GM12891 (cell line): ENCODE measurements at regions not wholly inside any gene's neighbourhood (a gene's known extent, or its start where the extent isn't known, plus 50 kb on each side); places are given as distances from the start of the nearest gene placed in this dataset.
"Not testable (repeated sequence)": the region's sequence is repeated elsewhere in the genome, so short reads cannot be mapped to it uniquely, and the experiment has no call there.

Experiments used
- DNase-seq: peaks from one replicate; pipeline ENCODE4 v3.0.0; 2011; ENCODE audit warnings: low spot score; ENCODE audit not compliant: insufficient read length
- FAIRE-seq: peaks from 2 replicates; lab custom pipeline; 2011; peaks lifted over from hg19 to GRCh38; lab: Jason Lieb, UNC
- PAX5 ChIP-seq: IDR thresholded peaks from 2 replicates; pipeline ENCODE4 v1.6.1; 2011; ENCODE audit warnings: low read length, moderate library complexity, mild to moderate bottlenecking; ENCODE audit not compliant: insufficient read depth, severe bottlenecking
- POLR2A ChIP-seq: IDR thresholded peaks from 2 replicates; pipeline ENCODE4 v1.6.1; 2011; ENCODE audit warnings: low read depth, low read length, control low read depth
- POLR2AphosphoS5 ChIP-seq: IDR thresholded peaks from 2 replicates; pipeline ENCODE4 v1.6.1; 2011; ENCODE audit warnings: low read depth, low read length, control low read depth
- POU2F2 ChIP-seq: IDR thresholded peaks from 2 replicates; pipeline ENCODE4 v1.6.1; 2011; ENCODE audit warnings: low read depth, mild to moderate bottlenecking, control low read depth, low read length, moderate library complexity
- SPI1 ChIP-seq: IDR thresholded peaks from 2 replicates; pipeline ENCODE4 v1.6.1; 2011; ENCODE audit warnings: low read depth, low read length, control low read depth
- TAF1 ChIP-seq: IDR thresholded peaks from 2 replicates; pipeline ENCODE4 v1.6.1; 2011; ENCODE audit warnings: low read depth, low read length, control low read depth

- no peak for FAIRE-seq
- no peak for DNase-seq
- TF ChIP-seq TAF1 = no peak
- no peak for TF ChIP-seq POLR2A
- TF ChIP-seq SPI1 = no peak
- no peak for TF ChIP-seq POU2F2
- TF ChIP-seq PAX5 = no peak
- no peak for TF ChIP-seq POLR2AphosphoS5
Measured at GRCh38 chr5:110264661-110265060, 461.8 kb downstream of the TMEM232 start.

GRCh38 chr5:110265162-110265561, 461.3 kb downstream of the TMEM232 start:
- no peak for TF ChIP-seq POLR2AphosphoS5
- no peak for TF ChIP-seq PAX5
- no peak for TF ChIP-seq SPI1
- TF ChIP-seq POLR2A = no peak
- no peak for TF ChIP-seq TAF1
- no peak for TF ChIP-seq POU2F2
- no peak for DNase-seq
- no peak for FAIRE-seq

GRCh38 chr5:110267714-110268113, 458.8 kb downstream of the TMEM232 start:
- DNase-seq = no peak
- no peak for FAIRE-seq
- no peak for TF ChIP-seq POU2F2
- TF ChIP-seq PAX5 = no peak
- TF ChIP-seq POLR2AphosphoS5 = no peak
- no peak for TF ChIP-seq TAF1
- no peak for TF ChIP-seq POLR2A
- TF ChIP-seq SPI1 = no peak

- TF ChIP-seq PAX5 (no peak), TAF1 (no peak), SPI1 (no peak), POLR2A (no peak), POLR2AphosphoS5 (no peak), POU2F2 (no peak)
- DNase-seq (no peak), FAIRE-seq (no peak)
Measured at GRCh38 chr5:110268283-110268682, 458.2 kb downstream of the TMEM232 start.

GRCh38 chr5:110268985-110269384, 457.5 kb downstream of the TMEM232 start:
- no peak for DNase-seq
- no peak for FAIRE-seq
- TF ChIP-seq SPI1 = peak; percentile 23; the same call in 1 of the 2 replicates
- TF ChIP-seq TAF1 = no peak

- no peak for DNase-seq
- no peak for FAIRE-seq
- TF ChIP-seq POU2F2 (no peak), TAF1 (no peak), POLR2A (no peak), PAX5 (no peak), POLR2AphosphoS5 (no peak), SPI1 (no peak)
Measured at GRCh38 chr5:110269478-110270142, 456.9 kb downstream of the TMEM232 start.

- FAIRE-seq (no peak), DNase-seq (no peak)
- no peak for TF ChIP-seq SPI1
- no peak for TF ChIP-seq PAX5
- TF ChIP-seq POLR2A = no peak
- no peak for TF ChIP-seq TAF1
- no peak for TF ChIP-seq POU2F2
- TF ChIP-seq POLR2AphosphoS5 = no peak
Measured at GRCh38 chr5:110275878-110276277, 450.6 kb downstream of the TMEM232 start.

- DNase-seq, FAIRE-seq: not testable (repeated sequence)
Measured at GRCh38 chr5:110278449-110278848, 448.0 kb downstream of the TMEM232 start.

GRCh38 chr5:110284121-110284520, 442.4 kb downstream of the TMEM232 start:
- DNase-seq, FAIRE-seq: not testable (repeated sequence)

- DNase-seq = no peak
- no peak for FAIRE-seq
- no peak for TF ChIP-seq TAF1
- no peak for TF ChIP-seq POLR2AphosphoS5
- TF ChIP-seq POLR2A = no peak
- no peak for TF ChIP-seq POU2F2
- TF ChIP-seq PAX5 = no peak
- TF ChIP-seq SPI1 = no peak
Measured at GRCh38 chr5:110288766-110289511, 437.5 kb downstream of the TMEM232 start.
